ENCODE measurements at regions not wholly inside any gene's neighbourhood (a gene's known extent, or its start where the extent isn't known, plus 50 kb on each side); places are given as distances from the start of the nearest gene placed in this dataset.

GRCh38 chr6:141981190-141981589 lies 151.5 kb upstream of the GJE1 start:
- no peak overlapping the region for H3K4me2 ChIP-seq (ENCODE audit: insufficient read depth, low read length)
- no peaks in the 10 kb centered on the region; the same call in 2 of the 3 replicates for H3K36me3 ChIP-seq (ENCODE audit: control insufficient read depth, insufficient read depth, low read length)
- H2AFZ ChIP-seq (ENCODE audit: low read depth, low read length) = no peak overlapping the region
- no peak overlapping the region for H3K4me3 ChIP-seq
- no peak overlapping the region for H3K9ac ChIP-seq (ENCODE audit: insufficient read depth in 1 of 2, low read depth in 2 of 2, low read length in 2 of 2)
- H3K79me2 ChIP-seq (ENCODE audit: control insufficient read depth, insufficient read depth, low read length) = no peaks in the 10 kb centered on the region
- no peak for ATAC-seq
- no peaks in the 10 kb centered on the region for H3K9me1 ChIP-seq (ENCODE audit: control insufficient read depth, insufficient read depth, low read length)
- no TSS peak for BruUV-seq (replicated peaks)
- no peak overlapping the region for H3K27ac ChIP-seq (ENCODE audit: extremely low read depth, low read depth, low read length)
- no peak for DNase-seq (ENCODE audit: extremely low read depth in 1 of 4, low spot score in 3 of 4)
- FAIRE-seq = no peak
- CTCF ChIA-PET (ENCODE audit: low intra/inter-chr PET ratio) = no interaction called here
- intact Hi-C loops (cut with micrococcal nuclease) = no loop called here
- no peaks in the 10 kb centered on the region for H4K20me1 ChIP-seq (replicated peaks; ENCODE audit: control insufficient read depth, insufficient read depth, low read length)
- no peaks in the 10 kb centered on the region for H3K4me1 ChIP-seq (replicated peaks in 1 of 2; ENCODE audit: control insufficient read depth in 2 of 2, insufficient read depth in 2 of 2, low read length in 2 of 2)
- TF ChIP-seq CGGBP1 (CRISPR knock-in tag; IDR thresholded peaks at IDR 0.05) (no peak), TFE3 (CRISPR knock-in tag; IDR thresholded peaks at IDR 0.05) (peak; percentile 60)
- H3K27me3 ChIP-seq (ENCODE audit: control insufficient read depth in 2 of 2, insufficient read depth in 2 of 2, low read length in 2 of 2) = no peaks in the 10 kb centered on the region
- no peaks in the 10 kb centered on the region for H3K9me3 ChIP-seq (replicated peaks; ENCODE audit: control insufficient read depth, insufficient read depth, low read depth, low read length)
- POLR2A ChIA-PET = no interaction called here
- in situ Hi-C loops (cut with MboI) = no loop called here

- Histone ChIP-seq H3K9me3 (replicated peaks; ENCODE audit: control insufficient read depth, insufficient read depth, low read depth, low read length) (no peaks in the 10 kb centered on the region), H3K36me3 (ENCODE audit: control insufficient read depth, insufficient read depth, low read length) (no peaks in the 10 kb centered on the region; the same call in 2 of the 3 replicates), H4K20me1 (replicated peaks; ENCODE audit: control insufficient read depth, insufficient read depth, low read length) (no peaks in the 10 kb centered on the region), H3K4me3 (no peak overlapping the region), H3K27ac (ENCODE audit: extremely low read depth, low read depth, low read length) (no peak overlapping the region), H2AFZ (ENCODE audit: low read depth, low read length) (no peak overlapping the region), H3K4me1 (replicated peaks in 1 of 2; ENCODE audit: control insufficient read depth in 2 of 2, insufficient read depth in 2 of 2, low read length in 2 of 2) (no peaks in the 10 kb centered on the region), H3K9me1 (ENCODE audit: control insufficient read depth, insufficient read depth, low read length) (no peaks in the 10 kb centered on the region), H3K4me2 (ENCODE audit: insufficient read depth, low read length) (no peak overlapping the region), H3K79me2 (ENCODE audit: control insufficient read depth, insufficient read depth, low read length) (no peaks in the 10 kb centered on the region), H3K27me3 (ENCODE audit: control insufficient read depth in 2 of 2, insufficient read depth in 2 of 2, low read length in 2 of 2) (no peaks in the 10 kb centered on the region), H3K9ac (ENCODE audit: insufficient read depth in 1 of 2, low read depth in 2 of 2, low read length in 2 of 2) (no peak overlapping the region)
- 69% methylated on average over 2 of the region's 2 CpGs for WGBS (ENCODE audit: insufficient coverage, low coverage, missing lambda C conversion rate)
- no TSS peak for BruUV-seq (replicated peaks)
- CTCF ChIA-PET (ENCODE audit: low intra/inter-chr PET ratio) = no interaction called here
- in situ Hi-C loops (cut with MboI) = no loop called here
- POLR2A ChIA-PET = no interaction called here
- DNase-seq (ENCODE audit: extremely low read depth in 1 of 4, low spot score in 3 of 4) (no peak), ATAC-seq (no peak), FAIRE-seq (no peak)
- intact Hi-C loops (cut with micrococcal nuclease) = no loop called here
- TF ChIP-seq TAL1 (IDR thresholded peaks at IDR 0.05) (no peak), POLR3A (IDR thresholded peaks at IDR 0.05; ENCODE audit: borderline replicate concordance, extremely low read depth, insufficient read depth, insufficient read length) (no peak), IRF2 (CRISPR knock-in tag; IDR thresholded peaks at IDR 0.05) (no peak), MEF2D (tag; conservative IDR thresholded peaks at IDR 0.05; ENCODE audit: low read depth) (no peak), MIER1 (IDR thresholded peaks at IDR 0.05; ENCODE audit: low read depth) (no peak), ZNF398 (CRISPR knock-in tag; IDR thresholded peaks at IDR 0.05) (no peak), MAX (CRISPR knock-in tag; IDR thresholded peaks at IDR 0.05) (no peak), NELFE (IDR thresholded peaks at IDR 0.05; ENCODE audit: insufficient read depth, insufficient read length) (no peak), MTA2 (IDR thresholded peaks at IDR 0.05; ENCODE audit: low read depth) (no peak), POLR2H (tag; IDR thresholded peaks at IDR 0.05; ENCODE audit: low read depth) (no peak), RHOXF2B (CRISPR knock-in tag; conservative IDR thresholded peaks at IDR 0.05) (no peak), ZFP36 (IDR thresholded peaks at IDR 0.05; ENCODE audit: low read depth, low read length, partially characterized antibody) (no peak)
Observed at GRCh38 chr6:141977782-141978181, 154.9 kb upstream of the GJE1 start.

All from K562 (cell line).